Keratinocyte (primary cell): ENCODE measurements at regions not wholly inside any gene's neighbourhood (a gene's known extent, or its start where the extent isn't known, plus 50 kb on each side); places are given as distances from the start of the nearest gene placed in this dataset.

Experiments
- DNase-seq: peaks from one replicate; pipeline ENCODE4 v3.0.0-alpha.2; 2011; ENCODE audit warnings: low read depth, missing footprints, low spot score
- FAIRE-seq: peaks from 2 replicates; lab custom pipeline; 2011; peaks lifted over from hg19 to GRCh38; lab: Jason Lieb, UNC
- H2AFZ ChIP-seq: 2 replicates; pipeline ENCODE4 v1.6.0; 2012; ENCODE audit warnings: low read length, control low read depth, inconsistent platforms; ENCODE audit not compliant: control insufficient read depth
- H3K27ac ChIP-seq: 2 replicates; pipeline ENCODE4 v1.5.1; 2011; ENCODE audit warnings: low read length; ENCODE audit not compliant: control insufficient read depth, insufficient read depth
- H3K27me3 ChIP-seq: 3 replicates; pipeline ENCODE4 v1.6.0; 2011; ENCODE audit warnings: low read length; ENCODE audit not compliant: control insufficient read depth, insufficient read depth; ENCODE audit errors: extremely low read depth
- H3K36me3 ChIP-seq, 2 experiments: 2 replicates in 1 of 2; 3 replicates in 1 of 2; pipeline ENCODE4 v1.5.1; 2011; ENCODE audit warnings: low read length in 2 of 2, mild to moderate bottlenecking in 1 of 2; ENCODE audit not compliant: control insufficient read depth in 2 of 2, insufficient read depth in 2 of 2; ENCODE audit errors: extremely low read depth in 1 of 2
- H3K4me1 ChIP-seq: 3 replicates; pipeline ENCODE4 v1.5.1; 2011; ENCODE audit warnings: low read length; ENCODE audit not compliant: control insufficient read depth, insufficient read depth; ENCODE audit errors: extremely low read depth
- H3K4me2 ChIP-seq: 3 replicates; pipeline ENCODE4 v1.6.0; 2011; ENCODE audit warnings: low read depth, low read length; ENCODE audit not compliant: control insufficient read depth, insufficient read depth; ENCODE audit errors: extremely low read depth
- H3K4me3 ChIP-seq, 3 experiments: fragments of 200-600 bp in 1 of 3; sonication (generic) in 1 of 3; 2 replicates in 2 of 3; 3 replicates in 1 of 3; pipeline ENCODE4 v1.5.1; 2011 to 2016; ENCODE audit warnings: low read length in 3 of 3, mild to moderate bottlenecking in 3 of 3, control low read depth in 2 of 3, inconsistent platforms in 1 of 3, low read depth in 1 of 3, mixed read lengths in 1 of 3, mixed run types in 1 of 3, moderate library complexity in 1 of 3; ENCODE audit not compliant: control insufficient read depth in 2 of 3, insufficient read depth in 2 of 3; ENCODE audit errors: extremely low read depth in 1 of 3
- H3K79me2 ChIP-seq: 2 replicates; pipeline ENCODE4 v1.6.0; 2012; ENCODE audit warnings: low read length; ENCODE audit not compliant: control insufficient read depth, insufficient read depth
- H3K9ac ChIP-seq: 3 replicates; pipeline ENCODE4 v1.6.0; 2011; ENCODE audit warnings: low read length; ENCODE audit not compliant: control insufficient read depth, insufficient read depth; ENCODE audit errors: extremely low read depth
- H3K9me1 ChIP-seq: 3 replicates; pipeline ENCODE4 v1.6.0; 2011; ENCODE audit warnings: low read length; ENCODE audit not compliant: control insufficient read depth, insufficient read depth; ENCODE audit errors: extremely low read depth
- H3K9me3 ChIP-seq: 2 replicates; pipeline ENCODE4 v1.5.1; 2012; ENCODE audit warnings: low read depth, low read length; ENCODE audit not compliant: control insufficient read depth
- H4K20me1 ChIP-seq: 3 replicates; pipeline ENCODE4 v1.6.0; 2011; ENCODE audit warnings: low read length; ENCODE audit not compliant: control insufficient read depth, insufficient read depth; ENCODE audit errors: extremely low read depth
- CTCF ChIP-seq, 3 experiments: IDR thresholded peaks in 1 of 3; conservative IDR thresholded peaks in 1 of 3; optimal IDR thresholded peaks in 1 of 3; 2 replicates in 2 of 3; 3 replicates in 1 of 3; pipeline versions ENCODE3 to v1.5.1; 2011; ENCODE audit warnings: low read length in 3 of 3, mild to moderate bottlenecking in 3 of 3, moderate library complexity in 2 of 3, control low read depth in 1 of 3, inconsistent platforms in 1 of 3; ENCODE audit not compliant: insufficient read depth in 2 of 3; ENCODE audit errors: extremely low read depth in 1 of 3
- EZH2 ChIP-seq: IDR thresholded peaks from one replicate; pipeline ENCODE4 v1.6.1; 2012; ENCODE audit warnings: inconsistent platforms, mild to moderate bottlenecking, low read length, moderate library complexity
- dilution Hi-C: fragments of 300-500 bp; cut with MboI; formaldehyde crosslinking; loops from one replicate; pipeline ENCODE4 v1.7.0; 2020; ENCODE audit warnings: low sequenced_read_pairs; ENCODE audit not compliant: extremely low pct_ligation_motif_present

DNA sequence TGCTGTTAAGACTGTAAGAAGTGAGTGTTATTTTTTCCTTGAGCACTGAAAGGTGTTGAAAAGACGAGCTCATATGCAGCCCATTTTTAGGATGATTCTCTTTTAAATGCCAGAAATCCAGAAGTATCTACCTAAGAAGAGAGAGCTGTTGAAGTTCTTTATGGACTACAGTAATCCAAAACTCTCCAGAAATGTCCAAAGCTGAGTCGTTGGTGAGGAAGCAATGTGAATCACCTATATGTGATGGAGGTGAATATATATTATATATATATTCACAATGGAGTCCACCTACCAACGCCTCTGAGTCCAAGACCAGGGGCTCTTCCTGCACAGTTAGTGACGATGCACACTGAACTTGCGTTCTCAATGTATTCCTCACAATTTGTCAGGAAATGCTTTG lies 252.7 kb upstream of the PITRM1 start:
- Histone ChIP-seq H3K9me3 (no peaks in the 10 kb centered on the region), H3K4me1 (peaks cover 30% of the 10 kb centered on the region), H3K79me2 (no peaks in the 10 kb centered on the region), H3K9me1 (no peaks in the 10 kb centered on the region), H2AFZ (no peak overlapping the region), H3K27ac (no peak overlapping the region), H4K20me1 (no peaks in the 10 kb centered on the region), H3K9ac (no peak overlapping the region), H3K27me3 (no peaks in the 10 kb centered on the region), H3K36me3 (no peaks in the 10 kb centered on the region), H3K4me2 (no peak overlapping the region), H3K4me3 (no peak overlapping the region)
- no peak for FAIRE-seq
- TF ChIP-seq CTCF (optimal IDR thresholded peaks at IDR 0.05 in 1 of 3, IDR thresholded peaks at IDR 0.05 in 1 of 3, conservative IDR thresholded peaks at IDR 0.05 in 1 of 3; ENCODE audit: extremely low read depth in 1 of 3, insufficient read depth in 2 of 3, low read length in 3 of 3) = no peak
- no peak for TF ChIP-seq EZH2
- dilution Hi-C loops = no loop called here
- DNase-seq = no peak

- dilution Hi-C loops = no loop called here
- Histone ChIP-seq H3K79me2 (no peaks in the 10 kb centered on the region), H3K27me3 (no peaks in the 10 kb centered on the region), H3K9me3 (no peaks in the 10 kb centered on the region), H3K4me3 (peak overlapping the region in 1 of 3 experiments; percentile 13), H3K9me1 (no peaks in the 10 kb centered on the region), H3K4me1 (peaks cover 30% of the 10 kb centered on the region), H4K20me1 (no peaks in the 10 kb centered on the region), H2AFZ (peak overlapping the region; percentile 79), H3K27ac (peak overlapping the region; percentile 56), H3K4me2 (peak overlapping the region; percentile 74), H3K9ac (peak overlapping the region; percentile 56), H3K36me3 (no peaks in the 10 kb centered on the region)
- FAIRE-seq (no peak), DNase-seq (no peak)
- TF ChIP-seq EZH2 = no peak
- TF ChIP-seq CTCF (optimal IDR thresholded peaks at IDR 0.05 in 1 of 3, IDR thresholded peaks at IDR 0.05 in 1 of 3, conservative IDR thresholded peaks at IDR 0.05 in 1 of 3; ENCODE audit: extremely low read depth in 1 of 3, insufficient read depth in 2 of 3, low read length in 3 of 3) = no peak
These were observed 251.7 kb upstream of the PITRM1 start for GRCh38 chr10:3424111-3424851.
